HCT116 (cell line): ENCODE measurements at regions not wholly inside any gene's neighbourhood (a gene's known extent, or its start where the extent isn't known, plus 50 kb on each side); places are given as distances from the start of the nearest gene placed in this dataset.

ENCODE experiments used
- ATAC-seq: fragments of 200-7000 bp; cut with Tn5 transposase; 2 replicates; pipeline ENCODE4 v1.9.1; 2020; ENCODE audit warnings: mild to moderate bottlenecking, moderate library complexity
- BruUV-seq: library from RNA; stranded (reverse); fragments of 400-500 nt; replicated peaks from 2 replicates; lab custom pipeline; 2021; lab: Mats Ljungman, UMichigan
- CTCF ChIA-PET: fragments of 300-600 bp; sonication (Branson Sonifier 250); formaldehyde crosslinking; loops from one replicate; lab custom pipeline; 2021; ENCODE audit warnings: antibody characterized with exemption; lab: Charles Lee
- POLR2A ChIA-PET: fragments of 300-600, 350-600 bp; sonication (Branson Sonifier 250); formaldehyde crosslinking; loops from one replicate; lab custom pipeline; 2021; ENCODE audit warnings: antibody characterized with exemption; lab: Charles Lee
- RAD21 ChIA-PET, 2 experiments: fragments of 300-600 bp; sonication (Branson Sonifier 250); formaldehyde crosslinking; loops; one replicate each; lab custom pipeline; 2023; ENCODE audit warnings: low total read pairs in 2 of 2; ENCODE audit not compliant: uncharacterized antibody in 2 of 2, unreplicated experiment in 2 of 2, low non-redundant PET in 1 of 2; lab: Charles Lee
- DNase-seq: peaks from one replicate; pipeline ENCODE4 v3.0.0-alpha.2; 2010; ENCODE audit warnings: low read depth, low spot score
- H2AFZ ChIP-seq: fragments of 200-600 bp; shearing (Covaris generic), sonication (generic); 2 replicates; pipeline ENCODE4 v1.6.1; 2017; ENCODE audit warnings: low read depth, mixed run types, mixed read lengths, antibody characterized with exemption, low read length; ENCODE audit not compliant: poor library complexity, severe bottlenecking
- H3K27ac ChIP-seq: 2 replicates; pipeline ENCODE4 v1.5.1; 2012; ENCODE audit warnings: low read depth, low read length
- H3K27me3 ChIP-seq: fragments of 200-600 bp; sonication (generic); 2 replicates; pipeline ENCODE4 v1.6.1; 2016; ENCODE audit warnings: mixed run types, low read length, mixed read lengths; ENCODE audit not compliant: insufficient read depth
- H3K36me3 ChIP-seq, 2 experiments: fragments of 200-500 bp in 1 of 2; fragments of 200-600 bp in 1 of 2; sonication (Bioruptor generic) in 1 of 2; sonication (generic) in 1 of 2; 2 replicates each; pipeline versions ENCODE4 v1.5.1 to v1.6.1; 2014 to 2016; ENCODE audit warnings: low read length in 2 of 2, inconsistent platforms in 1 of 2, mixed read lengths in 1 of 2, mixed run types in 1 of 2; ENCODE audit not compliant: insufficient read depth in 2 of 2, control insufficient read depth in 1 of 2
- H3K4me1 ChIP-seq, 2 experiments: fragments of 200-600 bp in 1 of 2; sonication (generic) in 1 of 2; 2 replicates each; pipeline versions ENCODE4 v1.5.1 to v1.6.1; 2012 to 2017; ENCODE audit warnings: low read length in 2 of 2, inconsistent platforms in 1 of 2, mild to moderate bottlenecking in 1 of 2, mixed read lengths in 1 of 2, mixed run types in 1 of 2, moderate library complexity in 1 of 2; ENCODE audit not compliant: insufficient read depth in 2 of 2, control insufficient read depth in 1 of 2
- H3K4me2 ChIP-seq: fragments of 200-600 bp; sonication (generic); 2 replicates; pipeline ENCODE4 v1.6.1; 2017; ENCODE audit warnings: mixed run types, low read length, mixed read lengths
- H3K4me3 ChIP-seq, 2 experiments: fragments of 200-600 bp in 1 of 2; sonication (generic) in 1 of 2; replicated peaks in 1 of 2; 2 replicates each; pipeline ENCODE4 v1.5.1; 2011 to 2016; ENCODE audit warnings: low read length in 2 of 2, control low read depth in 1 of 2, low read depth in 1 of 2, mild to moderate bottlenecking in 1 of 2, mixed read lengths in 1 of 2, mixed run types in 1 of 2
- H3K79me2 ChIP-seq: fragments of 200-600 bp; sonication (generic); 2 replicates; pipeline ENCODE4 v1.6.1; 2017; ENCODE audit warnings: mild to moderate bottlenecking, mixed run types, low read length, moderate library complexity, mixed read lengths; ENCODE audit not compliant: insufficient read depth
- H3K9ac ChIP-seq: fragments of 200-600 bp; sonication (generic); 2 replicates; pipeline ENCODE4 v1.6.1; 2016; ENCODE audit warnings: low read length, mixed read lengths
- H3K9me2 ChIP-seq: fragments of 200-600 bp; sonication (generic), shearing (Covaris generic); 2 replicates; pipeline ENCODE4 v1.6.1; 2017; ENCODE audit warnings: mixed run types, mild to moderate bottlenecking, moderate library complexity; ENCODE audit not compliant: insufficient read depth
- H3K9me3 ChIP-seq, 2 experiments: fragments of 200-500 bp in 1 of 2; fragments of 200-600 bp in 1 of 2; sonication (Bioruptor generic) in 1 of 2; sonication (generic) in 1 of 2; 2 replicates each; pipeline ENCODE4 v1.6.1; 2014 to 2017; ENCODE audit warnings: low read length in 2 of 2, mixed read lengths in 2 of 2, inconsistent platforms in 1 of 2, low read depth in 1 of 2, mild to moderate bottlenecking in 1 of 2, mixed run types in 1 of 2, moderate library complexity in 1 of 2; ENCODE audit not compliant: control insufficient read depth in 1 of 2, insufficient read depth in 1 of 2
- H4K20me1 ChIP-seq: fragments of 200-600 bp; sonication (generic), shearing (Covaris generic); 2 replicates; pipeline ENCODE4 v1.6.1; 2017; ENCODE audit warnings: mixed run types, mild to moderate bottlenecking, moderate library complexity; ENCODE audit not compliant: insufficient read depth
- CBX3 ChIP-seq: IDR thresholded peaks from 2 replicates; pipeline ENCODE4 v1.6.1; 2012; ENCODE audit warnings: low read depth
- EGR1 ChIP-seq: IDR thresholded peaks from 2 replicates; pipeline ENCODE4 v1.6.1; 2012; ENCODE audit warnings: low read depth
- ELF1 ChIP-seq: IDR thresholded peaks from 2 replicates; pipeline ENCODE4 v1.6.1; 2012; ENCODE audit warnings: low read depth, borderline replicate concordance
- EZH2phosphoT487 ChIP-seq: fragments of 200-600 bp; IDR thresholded peaks from 2 replicates; pipeline ENCODE4 v1.6.1; 2018; ENCODE audit warnings: antibody characterized with exemption, borderline replicate concordance
- FOSL1 ChIP-seq: IDR thresholded peaks from 2 replicates; pipeline ENCODE4 v1.6.1; 2012; ENCODE audit warnings: low read depth
- JUND ChIP-seq: IDR thresholded peaks from 2 replicates; pipeline ENCODE4 v1.6.1; 2012
- POLR2AphosphoS5 ChIP-seq: IDR thresholded peaks from 2 replicates; pipeline ENCODE4 v1.6.1; 2011; ENCODE audit warnings: mild to moderate bottlenecking, low read depth, low read length, moderate library complexity
- SIN3A ChIP-seq: IDR thresholded peaks from 2 replicates; pipeline ENCODE4 v1.6.1; 2012; ENCODE audit warnings: low read depth
- SP1 ChIP-seq: IDR thresholded peaks from 2 replicates; pipeline ENCODE4 v1.6.1; 2012; ENCODE audit warnings: low read depth
- SRF ChIP-seq: IDR thresholded peaks from 2 replicates; pipeline ENCODE4 v1.6.1; 2012; ENCODE audit warnings: low read depth
- TCF7L2 ChIP-seq: IDR thresholded peaks from 2 replicates; pipeline ENCODE4 v1.7.0; 2011; ENCODE audit warnings: borderline replicate concordance, inconsistent platforms; ENCODE audit not compliant: insufficient read depth, insufficient read length; ENCODE audit errors: extremely low read depth
- YY1 ChIP-seq: IDR thresholded peaks from 2 replicates; pipeline ENCODE4 v1.6.1; 2011; ENCODE audit warnings: low read length, low read depth, moderate library complexity, mild to moderate bottlenecking; ENCODE audit not compliant: insufficient replicate concordance; ENCODE audit errors: extremely low read depth
- ZFX ChIP-seq: fragments of 450-650 bp; IDR thresholded peaks from 2 replicates; pipeline ENCODE4 v1.6.1; 2017
- ZNF274 ChIP-seq: fragments of 200-500 bp; sonication (Bioruptor generic); IDR thresholded peaks from 2 replicates; pipeline ENCODE4 v1.6.1; 2014; ENCODE audit warnings: mild to moderate bottlenecking, low read depth, low read length, inconsistent platforms
- intact Hi-C: fragments of 100-400 bp; cut with micrococcal nuclease; formaldehyde crosslinking; loops from 2 replicates; pipeline ENCODE4 v1.10.0; 2022
- TF ChIP-seq, protein P1 (sequence below): IDR thresholded peaks from 2 replicates; pipeline ENCODE4 v1.6.1; 2011; ENCODE audit warnings: mild to moderate bottlenecking, low read length, moderate library complexity; ENCODE audit not compliant: insufficient replicate concordance; ENCODE audit errors: extremely low read depth
- TF ChIP-seq, protein P2 (sequence below): IDR thresholded peaks from 2 replicates; pipeline ENCODE4 v1.6.1; 2012
- TF ChIP-seq, protein P3 (sequence below): IDR thresholded peaks from 2 replicates; pipeline ENCODE4 v1.6.1; 2012; ENCODE audit warnings: low read depth
- TF ChIP-seq, protein P4 (sequence below): IDR thresholded peaks from 2 replicates; pipeline ENCODE4 v1.6.1; 2012
- TF ChIP-seq, protein P5 (sequence below), 3 experiments: fragments of 200-600 bp in 1 of 3; sonication (generic) in 1 of 3; IDR thresholded peaks in 2 of 3; conservative IDR thresholded peaks in 1 of 3; 2 replicates each; pipeline ENCODE4 v1.5.1; 2012 to 2017; ENCODE audit warnings: low read depth in 2 of 3, low read length in 2 of 3, antibody characterized with exemption in 1 of 3, borderline replicate concordance in 1 of 3, control low read depth in 1 of 3, mild to moderate bottlenecking in 1 of 3, mixed read lengths in 1 of 3, mixed run types in 1 of 3, moderate library complexity in 1 of 3; ENCODE audit not compliant: insufficient read depth in 1 of 3

DNA sequence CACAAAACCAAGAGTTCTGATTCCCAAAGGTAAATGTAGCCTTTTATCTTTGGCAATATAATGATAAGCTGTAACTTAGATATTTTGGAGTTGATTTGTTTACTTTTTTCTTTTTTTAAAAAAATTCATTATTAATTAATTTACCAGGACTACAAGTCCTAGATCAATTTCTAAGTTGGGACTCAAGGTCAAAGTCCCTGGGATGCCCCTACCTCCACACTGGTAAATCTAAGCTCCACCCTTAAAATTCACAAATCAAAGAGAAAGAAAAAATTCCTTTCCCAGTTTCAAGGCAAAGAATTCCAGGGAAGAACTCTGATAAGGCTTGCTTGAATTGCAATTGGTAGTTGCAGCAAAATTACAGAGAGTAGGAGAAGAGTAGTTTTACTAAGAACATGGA is 71.3 kb downstream of the MDH1 start:
- DNase-seq (no peak), ATAC-seq (no peak)
- RAD21 ChIA-PET = no interaction called here
- POLR2A ChIA-PET = no interaction called here
- BruUV-seq = no TSS peak
- Histone ChIP-seq H3K4me2 (no peak overlapping the region), H3K79me2 (no peaks in the 10 kb centered on the region), H3K9me2 (no peaks in the 10 kb centered on the region), H3K36me3 (no peaks in the 10 kb centered on the region), H3K27me3 (no peaks in the 10 kb centered on the region), H2AFZ (no peak overlapping the region), H4K20me1 (no peaks in the 10 kb centered on the region), H3K9ac (no peak overlapping the region), H3K4me3 (no peak overlapping the region), H3K9me3 (no peaks in the 10 kb centered on the region), H3K4me1 (no peaks in the 10 kb centered on the region), H3K27ac (no peak overlapping the region)
- TF ChIP-seq, protein P1, sequence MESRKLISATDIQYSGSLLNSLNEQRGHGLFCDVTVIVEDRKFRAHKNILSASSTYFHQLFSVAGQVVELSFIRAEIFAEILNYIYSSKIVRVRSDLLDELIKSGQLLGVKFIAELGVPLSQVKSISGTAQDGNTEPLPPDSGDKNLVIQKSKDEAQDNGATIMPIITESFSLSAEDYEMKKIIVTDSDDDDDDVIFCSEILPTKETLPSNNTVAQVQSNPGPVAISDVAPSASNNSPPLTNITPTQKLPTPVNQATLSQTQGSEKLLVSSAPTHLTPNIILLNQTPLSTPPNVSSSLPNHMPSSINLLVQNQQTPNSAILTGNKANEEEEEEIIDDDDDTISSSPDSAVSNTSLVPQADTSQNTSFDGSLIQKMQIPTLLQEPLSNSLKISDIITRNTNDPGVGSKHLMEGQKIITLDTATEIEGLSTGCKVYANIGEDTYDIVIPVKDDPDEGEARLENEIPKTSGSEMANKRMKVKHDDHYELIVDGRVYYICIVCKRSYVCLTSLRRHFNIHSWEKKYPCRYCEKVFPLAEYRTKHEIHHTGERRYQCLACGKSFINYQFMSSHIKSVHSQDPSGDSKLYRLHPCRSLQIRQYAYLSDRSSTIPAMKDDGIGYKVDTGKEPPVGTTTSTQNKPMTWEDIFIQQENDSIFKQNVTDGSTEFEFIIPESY = no peak
- no peak for TF ChIP-seq SP1
- TF ChIP-seq, protein P2, sequence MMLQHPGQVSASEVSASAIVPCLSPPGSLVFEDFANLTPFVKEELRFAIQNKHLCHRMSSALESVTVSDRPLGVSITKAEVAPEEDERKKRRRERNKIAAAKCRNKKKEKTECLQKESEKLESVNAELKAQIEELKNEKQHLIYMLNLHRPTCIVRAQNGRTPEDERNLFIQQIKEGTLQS = no peak
- TF ChIP-seq EGR1 = no peak
- no peak for TF ChIP-seq ZFX
- no peak for TF ChIP-seq TCF7L2
- TF ChIP-seq, protein P3, sequence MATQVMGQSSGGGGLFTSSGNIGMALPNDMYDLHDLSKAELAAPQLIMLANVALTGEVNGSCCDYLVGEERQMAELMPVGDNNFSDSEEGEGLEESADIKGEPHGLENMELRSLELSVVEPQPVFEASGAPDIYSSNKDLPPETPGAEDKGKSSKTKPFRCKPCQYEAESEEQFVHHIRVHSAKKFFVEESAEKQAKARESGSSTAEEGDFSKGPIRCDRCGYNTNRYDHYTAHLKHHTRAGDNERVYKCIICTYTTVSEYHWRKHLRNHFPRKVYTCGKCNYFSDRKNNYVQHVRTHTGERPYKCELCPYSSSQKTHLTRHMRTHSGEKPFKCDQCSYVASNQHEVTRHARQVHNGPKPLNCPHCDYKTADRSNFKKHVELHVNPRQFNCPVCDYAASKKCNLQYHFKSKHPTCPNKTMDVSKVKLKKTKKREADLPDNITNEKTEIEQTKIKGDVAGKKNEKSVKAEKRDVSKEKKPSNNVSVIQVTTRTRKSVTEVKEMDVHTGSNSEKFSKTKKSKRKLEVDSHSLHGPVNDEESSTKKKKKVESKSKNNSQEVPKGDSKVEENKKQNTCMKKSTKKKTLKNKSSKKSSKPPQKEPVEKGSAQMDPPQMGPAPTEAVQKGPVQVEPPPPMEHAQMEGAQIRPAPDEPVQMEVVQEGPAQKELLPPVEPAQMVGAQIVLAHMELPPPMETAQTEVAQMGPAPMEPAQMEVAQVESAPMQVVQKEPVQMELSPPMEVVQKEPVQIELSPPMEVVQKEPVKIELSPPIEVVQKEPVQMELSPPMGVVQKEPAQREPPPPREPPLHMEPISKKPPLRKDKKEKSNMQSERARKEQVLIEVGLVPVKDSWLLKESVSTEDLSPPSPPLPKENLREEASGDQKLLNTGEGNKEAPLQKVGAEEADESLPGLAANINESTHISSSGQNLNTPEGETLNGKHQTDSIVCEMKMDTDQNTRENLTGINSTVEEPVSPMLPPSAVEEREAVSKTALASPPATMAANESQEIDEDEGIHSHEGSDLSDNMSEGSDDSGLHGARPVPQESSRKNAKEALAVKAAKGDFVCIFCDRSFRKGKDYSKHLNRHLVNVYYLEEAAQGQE = no peak
- TF ChIP-seq, protein P4, sequence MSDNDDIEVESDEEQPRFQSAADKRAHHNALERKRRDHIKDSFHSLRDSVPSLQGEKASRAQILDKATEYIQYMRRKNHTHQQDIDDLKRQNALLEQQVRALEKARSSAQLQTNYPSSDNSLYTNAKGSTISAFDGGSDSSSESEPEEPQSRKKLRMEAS = no peak
- no peak for TF ChIP-seq ELF1
- TF ChIP-seq CBX3 = no peak
- TF ChIP-seq SIN3A = no peak
- no peak for TF ChIP-seq POLR2AphosphoS5
- no peak for TF ChIP-seq YY1
- TF ChIP-seq JUND = no peak
- TF ChIP-seq ZNF274 = no peak
- TF ChIP-seq SRF = no peak
- no peak for TF ChIP-seq FOSL1
- TF ChIP-seq, protein P5, sequence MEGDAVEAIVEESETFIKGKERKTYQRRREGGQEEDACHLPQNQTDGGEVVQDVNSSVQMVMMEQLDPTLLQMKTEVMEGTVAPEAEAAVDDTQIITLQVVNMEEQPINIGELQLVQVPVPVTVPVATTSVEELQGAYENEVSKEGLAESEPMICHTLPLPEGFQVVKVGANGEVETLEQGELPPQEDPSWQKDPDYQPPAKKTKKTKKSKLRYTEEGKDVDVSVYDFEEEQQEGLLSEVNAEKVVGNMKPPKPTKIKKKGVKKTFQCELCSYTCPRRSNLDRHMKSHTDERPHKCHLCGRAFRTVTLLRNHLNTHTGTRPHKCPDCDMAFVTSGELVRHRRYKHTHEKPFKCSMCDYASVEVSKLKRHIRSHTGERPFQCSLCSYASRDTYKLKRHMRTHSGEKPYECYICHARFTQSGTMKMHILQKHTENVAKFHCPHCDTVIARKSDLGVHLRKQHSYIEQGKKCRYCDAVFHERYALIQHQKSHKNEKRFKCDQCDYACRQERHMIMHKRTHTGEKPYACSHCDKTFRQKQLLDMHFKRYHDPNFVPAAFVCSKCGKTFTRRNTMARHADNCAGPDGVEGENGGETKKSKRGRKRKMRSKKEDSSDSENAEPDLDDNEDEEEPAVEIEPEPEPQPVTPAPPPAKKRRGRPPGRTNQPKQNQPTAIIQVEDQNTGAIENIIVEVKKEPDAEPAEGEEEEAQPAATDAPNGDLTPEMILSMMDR (IDR thresholded peaks at IDR 0.05 in 2 of 3, conservative IDR thresholded peaks at IDR 0.05 in 1 of 3; ENCODE audit: borderline replicate concordance in 1 of 3, insufficient read depth in 1 of 3, low read depth in 2 of 3, low read length in 2 of 3) = no peak
- TF ChIP-seq EZH2phosphoT487 = no peak
- intact Hi-C loops = no loop called here
- CTCF ChIA-PET = no interaction called here
